Activated T-cell treated with anti-CD3 and anti-CD28 coated beads, Interleukin-2, amount 50 U/mL, for 24 hours (primary cell): ENCODE measurements at regions not wholly inside any gene's neighbourhood (a gene's known extent, or its start where the extent isn't known, plus 50 kb on each side); places are given as distances from the start of the nearest gene placed in this dataset.

Experiments
- DNase-seq: peaks from one replicate; pipeline ENCODE4 v3.0.0-alpha.2; 2020
- H3K27ac Mint-ChIP-seq: 2 replicates; pipeline ENCODE4 v1.8.0; 2020; ENCODE audit warnings: mild to moderate bottlenecking, mixed read lengths
- H3K27me3 Mint-ChIP-seq: 2 replicates; pipeline ENCODE4 v1.8.0; 2020; ENCODE audit warnings: mixed read lengths
- H3K36me3 Mint-ChIP-seq: 2 replicates; pipeline ENCODE4 v1.8.0; 2020; ENCODE audit warnings: low read depth, mixed read lengths
- H3K4me1 Mint-ChIP-seq: 2 replicates; pipeline ENCODE4 v1.8.0; 2020; ENCODE audit warnings: low read depth, mixed read lengths
- H3K4me3 Mint-ChIP-seq: 2 replicates; pipeline ENCODE4 v1.8.0; 2020; ENCODE audit warnings: mild to moderate bottlenecking, moderate library complexity, mixed read lengths
- H3K9me3 Mint-ChIP-seq: 2 replicates; pipeline ENCODE4 v1.8.0; 2020; ENCODE audit warnings: mixed read lengths

GRCh38 chr1:209008586-209008985, 574.9 kb upstream of the CAMK1G start:
- Mint-ChIP-seq H3K9me3 (no peaks in the 10 kb centered on the region), H3K27ac (no peak overlapping the region), H3K36me3 (no peaks in the 10 kb centered on the region), H3K27me3 (no peaks in the 10 kb centered on the region), H3K4me1 (no peaks in the 10 kb centered on the region), H3K4me3 (no peak overlapping the region)
- DNase-seq, result no peak

GRCh38 chr1:209010475-209011230, 572.9 kb upstream of the CAMK1G start:
- Mint-ChIP-seq H3K27me3 (no peaks in the 10 kb centered on the region), H3K4me1 (no peaks in the 10 kb centered on the region), H3K27ac (no peak overlapping the region), H3K4me3 (no peak overlapping the region), H3K9me3 (no peaks in the 10 kb centered on the region), H3K36me3 (no peaks in the 10 kb centered on the region)
- no peak for DNase-seq

GRCh38 chr1:209012443-209013196, 570.9 kb upstream of the CAMK1G start:
- Mint-ChIP-seq H3K4me1 (no peaks in the 10 kb centered on the region), H3K4me3 (no peak overlapping the region), H3K27me3 (no peaks in the 10 kb centered on the region), H3K9me3 (no peaks in the 10 kb centered on the region), H3K27ac (no peak overlapping the region), H3K36me3 (no peaks in the 10 kb centered on the region)
- DNase-seq, result no peak

DNA sequence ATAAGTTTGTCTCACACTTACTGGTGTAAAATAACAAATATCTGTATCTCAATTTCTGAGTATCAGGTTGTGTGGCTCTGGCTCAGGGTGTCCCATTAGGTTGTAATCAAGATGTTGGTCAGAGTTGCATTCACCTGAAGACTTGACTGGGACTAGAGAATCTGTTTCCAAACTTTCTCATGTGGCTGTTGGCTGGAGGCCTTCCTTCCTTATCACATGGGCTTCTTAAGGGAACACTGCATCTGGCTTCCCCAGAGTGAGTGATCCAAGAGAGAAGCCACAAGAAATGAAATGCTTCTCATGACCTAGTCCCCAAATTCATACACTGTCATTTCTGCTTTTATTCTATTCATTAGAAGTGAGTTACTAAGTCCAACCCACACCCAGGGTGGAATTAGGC, 568.4 kb upstream of the CAMK1G start:
- Mint-ChIP-seq H3K27ac (no peak overlapping the region), H3K27me3 (peaks cover 5% of the 10 kb centered on the region), H3K9me3 (peaks cover 5% of the 10 kb centered on the region), H3K4me1 (no peaks in the 10 kb centered on the region), H3K4me3 (no peak overlapping the region), H3K36me3 (no peaks in the 10 kb centered on the region)
- DNase-seq, result no peak

DNA sequence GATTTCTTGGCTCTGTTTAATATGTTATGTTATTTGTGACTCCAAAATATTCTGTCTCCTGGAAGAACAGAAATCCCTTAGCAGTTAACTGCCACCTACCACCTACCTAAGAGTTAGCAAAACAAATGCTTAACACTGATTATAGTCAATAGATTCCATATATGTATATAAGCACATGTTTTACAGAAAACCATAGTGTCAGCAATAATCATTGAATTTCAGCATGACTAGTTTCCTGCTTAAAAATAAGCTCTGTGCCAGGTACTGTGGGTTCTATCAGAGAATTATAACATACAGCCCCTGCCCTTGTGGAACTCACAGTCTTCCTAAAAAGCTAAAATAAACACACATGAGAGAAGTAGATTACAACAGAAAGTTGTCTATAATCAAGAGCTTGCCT, 561.9 kb upstream of the CAMK1G start:
- Mint-ChIP-seq H3K27me3 (peaks cover 14% of the 10 kb centered on the region), H3K4me1 (no peaks in the 10 kb centered on the region), H3K27ac (no peak overlapping the region), H3K4me3 (no peak overlapping the region), H3K36me3 (no peaks in the 10 kb centered on the region), H3K9me3 (peaks cover 11% of the 10 kb centered on the region)
- DNase-seq, result no peak

GRCh38 chr1:209023790-209024189, 559.7 kb upstream of the CAMK1G start:
- peaks cover 8% of the 10 kb centered on the region for H3K9me3 Mint-ChIP-seq

GRCh38 chr1:209029737-209030136, 553.8 kb upstream of the CAMK1G start:
- H3K9me3 Mint-ChIP-seq, result peaks cover 3% of the 10 kb centered on the region
- H3K27ac Mint-ChIP-seq, result no peak overlapping the region
- no peak for DNase-seq
- no peak overlapping the region for H3K4me3 Mint-ChIP-seq
- H3K4me1 Mint-ChIP-seq, result no peaks in the 10 kb centered on the region
- H3K36me3 Mint-ChIP-seq, result no peaks in the 10 kb centered on the region
- peaks cover 20% of the 10 kb centered on the region for H3K27me3 Mint-ChIP-seq

More at GRCh38 chr1:209023790-209024189, 559.7 kb upstream of the CAMK1G start:
- DNase-seq, result no peak
- H3K36me3 Mint-ChIP-seq, result no peaks in the 10 kb centered on the region
- no peak overlapping the region for H3K4me3 Mint-ChIP-seq
- H3K4me1 Mint-ChIP-seq, result no peaks in the 10 kb centered on the region
- no peak overlapping the region for H3K27ac Mint-ChIP-seq
- peaks cover 22% of the 10 kb centered on the region for H3K27me3 Mint-ChIP-seq

DNA sequence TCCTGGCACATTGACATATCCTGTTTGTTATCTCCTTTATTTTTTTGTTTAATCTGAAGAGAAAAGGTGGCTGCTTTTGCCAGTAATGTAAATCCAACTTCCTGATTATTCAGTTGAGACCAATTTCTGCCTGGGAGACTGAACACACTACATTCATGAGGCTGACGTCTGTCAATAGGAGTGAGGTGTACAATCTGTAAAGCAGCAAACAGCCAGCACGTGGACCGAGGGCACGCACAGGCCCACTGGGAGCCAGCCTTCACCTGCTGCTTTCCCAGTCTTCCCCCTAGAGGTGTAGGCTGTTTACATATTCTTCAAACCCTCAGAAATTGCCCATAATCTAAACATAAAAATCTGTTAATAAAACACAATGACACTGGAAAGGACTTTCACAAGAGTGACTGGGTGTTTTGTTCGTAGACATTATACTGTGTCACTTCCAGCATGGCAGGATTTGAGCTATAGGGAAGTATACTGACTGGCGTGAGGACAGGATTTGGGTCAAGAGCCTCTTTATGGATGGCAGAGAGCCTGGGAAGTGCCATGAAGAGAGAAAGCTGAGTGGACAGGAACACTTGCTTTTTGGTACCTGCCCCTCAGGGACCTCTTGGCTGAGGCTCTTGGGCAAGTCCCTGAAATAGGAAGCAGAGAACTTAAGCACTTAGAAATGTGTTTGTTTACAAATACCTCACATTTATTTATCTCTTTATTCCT, 552.9 kb upstream of the CAMK1G start:
- Mint-ChIP-seq H3K27me3 (peaks cover 20% of the 10 kb centered on the region), H3K4me1 (no peaks in the 10 kb centered on the region), H3K4me3 (no peak overlapping the region), H3K27ac (no peak overlapping the region), H3K36me3 (no peaks in the 10 kb centered on the region), H3K9me3 (peaks cover under 1% of the 10 kb centered on the region)
- no peak for DNase-seq

GRCh38 chr1:209037064-209037463, 546.5 kb upstream of the CAMK1G start:
- DNase-seq, result no peak
- H3K9me3 Mint-ChIP-seq, result no peaks in the 10 kb centered on the region
- no peaks in the 10 kb centered on the region for H3K36me3 Mint-ChIP-seq
- no peak overlapping the region for H3K27ac Mint-ChIP-seq
- H3K27me3 Mint-ChIP-seq, result peaks cover 15% of the 10 kb centered on the region
- peaks cover 5% of the 10 kb centered on the region for H3K4me1 Mint-ChIP-seq
- H3K4me3 Mint-ChIP-seq, result no peak overlapping the region

DNA sequence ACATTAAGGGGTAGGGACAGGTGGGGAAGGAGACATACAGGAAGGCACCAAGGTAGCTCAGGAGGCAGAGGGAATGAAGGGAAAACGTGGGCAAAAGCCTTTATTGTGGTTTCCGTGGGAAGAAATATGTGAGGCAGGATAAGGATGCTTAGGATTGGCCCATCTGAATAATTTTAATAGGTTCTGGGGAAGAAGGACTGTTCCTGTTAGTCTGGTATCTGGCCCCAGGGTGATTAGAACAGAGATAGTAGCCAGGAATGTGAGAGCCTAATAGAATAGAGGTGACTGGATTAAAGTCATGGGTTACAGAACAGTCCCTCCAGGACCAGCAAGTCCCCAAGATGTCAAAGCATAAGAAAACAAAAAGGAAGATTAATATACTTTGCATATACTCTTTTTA, 545.2 kb upstream of the CAMK1G start:
- peaks cover 5% of the 10 kb centered on the region for H3K4me1 Mint-ChIP-seq
- no peak overlapping the region for H3K4me3 Mint-ChIP-seq
- no peaks in the 10 kb centered on the region for H3K36me3 Mint-ChIP-seq
- H3K9me3 Mint-ChIP-seq, result no peaks in the 10 kb centered on the region
- no peak for DNase-seq
- H3K27ac Mint-ChIP-seq, result no peak overlapping the region
- H3K27me3 Mint-ChIP-seq, result peaks cover 15% of the 10 kb centered on the region

GRCh38 chr1:209038735-209039134, 544.8 kb upstream of the CAMK1G start:
- Mint-ChIP-seq H3K4me1 (peaks cover 5% of the 10 kb centered on the region), H3K9me3 (no peaks in the 10 kb centered on the region), H3K27me3 (peaks cover 12% of the 10 kb centered on the region), H3K27ac (no peak overlapping the region), H3K4me3 (no peak overlapping the region), H3K36me3 (no peaks in the 10 kb centered on the region)
- no peak for DNase-seq

DNA sequence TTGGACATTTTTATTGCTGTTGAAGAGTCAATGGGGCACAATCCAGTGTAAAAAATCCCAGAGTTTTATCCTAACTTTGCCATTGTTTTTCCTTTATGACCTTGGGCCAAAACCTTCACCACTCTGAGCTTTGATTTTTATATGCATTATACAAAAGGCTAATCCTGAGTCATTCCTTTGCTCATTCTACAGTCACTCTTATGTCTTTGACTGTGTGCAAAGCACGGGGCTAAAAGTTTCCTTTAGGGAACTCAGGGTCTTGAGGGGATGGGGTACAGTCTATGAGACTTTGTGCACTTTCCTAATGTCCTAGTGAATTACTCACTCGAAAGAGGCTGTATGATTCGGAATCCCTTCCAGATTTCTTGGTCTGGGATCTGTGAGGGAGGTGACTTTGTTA, 543.2 kb upstream of the CAMK1G start:
- Mint-ChIP-seq H3K27ac (no peak overlapping the region), H3K4me1 (peaks cover 5% of the 10 kb centered on the region), H3K9me3 (no peaks in the 10 kb centered on the region), H3K36me3 (no peaks in the 10 kb centered on the region), H3K27me3 (peaks cover 16% of the 10 kb centered on the region), H3K4me3 (no peak overlapping the region)
- no peak for DNase-seq

- Mint-ChIP-seq H3K36me3 (no peaks in the 10 kb centered on the region), H3K9me3 (no peaks in the 10 kb centered on the region), H3K4me1 (peaks cover 5% of the 10 kb centered on the region), H3K4me3 (no peak overlapping the region), H3K27ac (no peak overlapping the region), H3K27me3 (peaks cover 16% of the 10 kb centered on the region)
- no peak for DNase-seq
Observed at GRCh38 chr1:209041927-209042326, 541.6 kb upstream of the CAMK1G start.

DNA sequence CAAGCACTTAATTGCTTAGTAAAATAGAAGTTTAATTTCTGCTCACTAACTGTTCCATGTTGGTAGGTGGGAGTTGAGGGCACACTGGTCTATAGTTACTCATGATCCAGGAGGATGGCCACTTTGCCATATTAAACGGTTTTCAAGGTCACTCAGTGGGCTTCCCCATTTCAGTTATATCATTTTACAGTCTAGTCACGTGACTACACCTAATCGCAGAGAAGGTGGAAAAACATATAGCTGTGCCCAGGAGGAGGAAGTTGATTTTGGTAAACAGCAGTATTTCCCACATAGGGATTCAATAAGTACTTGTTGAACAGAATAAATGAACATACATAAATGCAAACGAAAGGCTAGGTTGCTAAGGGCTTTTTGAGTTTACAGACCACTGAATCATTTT, 541.1 kb upstream of the CAMK1G start:
- H3K27ac Mint-ChIP-seq, result no peak overlapping the region
- peaks cover 5% of the 10 kb centered on the region for H3K4me1 Mint-ChIP-seq
- H3K4me3 Mint-ChIP-seq, result no peak overlapping the region
- H3K36me3 Mint-ChIP-seq, result no peaks in the 10 kb centered on the region
- DNase-seq, result no peak
- H3K27me3 Mint-ChIP-seq, result peaks cover 16% of the 10 kb centered on the region
- H3K9me3 Mint-ChIP-seq, result no peaks in the 10 kb centered on the region
